ENCODE measurements at regions not wholly inside any gene's neighbourhood (a gene's known extent, or its start where the extent isn't known, plus 50 kb on each side); places are given as distances from the start of the nearest gene placed in this dataset.
"Not testable (repeated sequence)": the region's sequence is repeated elsewhere in the genome, so short reads cannot be mapped to it uniquely, and the experiment has no call there.

- TF ChIP-seq ZNF239 (tag by site-specific recombination; IDR thresholded peaks at IDR 0.05) (no peak), ZNF148 (tag by site-specific recombination; IDR thresholded peaks at IDR 0.05; ENCODE audit: borderline replicate concordance) (no peak)
Observed at GRCh38 chr3:75863878-75864277, 78.5 kb upstream of the ZNF717 start (continued).

- CTCF ChIA-PET; H3K36me3 ChIP-seq (ENCODE audit: control insufficient read depth in 2 of 2, insufficient read depth in 1 of 2, low read length in 2 of 2); H3K27ac ChIP-seq (ENCODE audit: extremely low read depth, low read depth, low read length); POLR2A ChIA-PET; H3K9me3 ChIP-seq (ENCODE audit: control insufficient read depth, insufficient read depth, low read depth, low read length); H3K4me1 ChIP-seq (ENCODE audit: control insufficient read depth, insufficient read depth, low read length); H3K4me3 ChIP-seq (ENCODE audit: low read depth, low read length): not testable (repeated sequence)
Observed at GRCh38 chr3:75883719-75884118, 98.4 kb upstream of the ZNF717 start.

GRCh38 chr3:75886971-75887526 is 101.7 kb upstream of the ZNF717 start:
- ChIA-PET CTCF (no interaction called here), POLR2A (no interaction called here)
- H3K9me3 ChIP-seq (ENCODE audit: control insufficient read depth, insufficient read depth, low read depth, low read length), result no peaks in the 10 kb centered on the region
- no peaks in the 10 kb centered on the region for H3K36me3 ChIP-seq (ENCODE audit: control insufficient read depth in 2 of 2, insufficient read depth in 1 of 2, low read length in 2 of 2)
- H3K4me3 ChIP-seq (ENCODE audit: low read depth, low read length), result no peak overlapping the region
- no peaks in the 10 kb centered on the region for H3K4me1 ChIP-seq (ENCODE audit: control insufficient read depth, insufficient read depth, low read length)
- TF ChIP-seq KLF17 (tag by site-specific recombination; IDR thresholded peaks at IDR 0.05) (no peak), ZNF398 (tag by site-specific recombination; IDR thresholded peaks at IDR 0.05) (no peak), ZBTB6 (tag by site-specific recombination; IDR thresholded peaks at IDR 0.05) (no peak), ZBTB21 (tag by site-specific recombination; IDR thresholded peaks at IDR 0.05) (no peak), ZNF366 (tag by site-specific recombination; conservative IDR thresholded peaks at IDR 0.05) (no peak), MEIS1 (CRISPR knock-in tag; IDR thresholded peaks at IDR 0.05; ENCODE audit: borderline replicate concordance) (no peak), ZNF394 (tag by site-specific recombination; IDR thresholded peaks at IDR 0.05; ENCODE audit: borderline replicate concordance) (no peak), ZNF10 (tag by site-specific recombination; IDR thresholded peaks at IDR 0.05) (no peak), ZNF223 (tag by site-specific recombination; IDR thresholded peaks at IDR 0.05) (no peak), KLF16 (tag by site-specific recombination; IDR thresholded peaks at IDR 0.05) (no peak), ZNF354C (tag by site-specific recombination; IDR thresholded peaks at IDR 0.05; ENCODE audit: borderline replicate concordance, low read depth) (no peak), ZFP37 (tag by site-specific recombination; IDR thresholded peaks at IDR 0.05) (no peak), HIC1 (tag by site-specific recombination; IDR thresholded peaks at IDR 0.05) (no peak), PATZ1 (tag by site-specific recombination; IDR thresholded peaks at IDR 0.05) (no peak), GLI4 (tag by site-specific recombination; IDR thresholded peaks at IDR 0.05) (no peak)
- no peak overlapping the region for H3K27ac ChIP-seq (ENCODE audit: extremely low read depth, low read depth, low read length)
